ENCODE measurements at regions not wholly inside any gene's neighbourhood (a gene's known extent, or its start where the extent isn't known, plus 50 kb on each side); places are given as distances from the start of the nearest gene placed in this dataset.

GRCh38 chr2:193806088-193806774, 1611.5 kb upstream of the TMEFF2 start:
- no peak for TF ChIP-seq CTCF (IDR thresholded peaks at IDR 0.05; ENCODE audit: extremely low read depth, missing control alignments)
- no peak for DNase-seq (ENCODE audit: low spot score)

GRCh38 chr2:193796847-193797246, 1602.1 kb upstream of the TMEFF2 start:
- TF ChIP-seq CTCF (IDR thresholded peaks at IDR 0.05; ENCODE audit: extremely low read depth, missing control alignments): no peak
- no peak for DNase-seq (ENCODE audit: low spot score)

- TF ChIP-seq CTCF (IDR thresholded peaks at IDR 0.05; ENCODE audit: extremely low read depth, missing control alignments): no peak
- DNase-seq (ENCODE audit: low spot score): no peak
Observed at GRCh38 chr2:193793914-193794313, 1599.2 kb upstream of the TMEFF2 start.

GRCh38 chr2:193783681-193784080, 1588.9 kb upstream of the TMEFF2 start:
- DNase-seq (ENCODE audit: low spot score): no peak
- TF ChIP-seq CTCF (IDR thresholded peaks at IDR 0.05; ENCODE audit: extremely low read depth, missing control alignments): no peak

GRCh38 chr2:193778293-193778692, 1583.6 kb upstream of the TMEFF2 start:
- no peak for DNase-seq (ENCODE audit: low spot score)
- TF ChIP-seq CTCF (IDR thresholded peaks at IDR 0.05; ENCODE audit: extremely low read depth, missing control alignments): no peak

- TF ChIP-seq CTCF (IDR thresholded peaks at IDR 0.05; ENCODE audit: extremely low read depth, missing control alignments): no peak
- no peak for DNase-seq (ENCODE audit: low spot score)
Observed at GRCh38 chr2:193776988-193777387, 1582.3 kb upstream of the TMEFF2 start.

- no peak for DNase-seq (ENCODE audit: low spot score)
Observed at GRCh38 chr2:193774166-193774565, 1579.4 kb upstream of the TMEFF2 start.

More at GRCh38 chr2:193774166-193774565, 1579.4 kb upstream of the TMEFF2 start:
- TF ChIP-seq CTCF (IDR thresholded peaks at IDR 0.05; ENCODE audit: extremely low read depth, missing control alignments): no peak

Data from GM20000 (cell line).